ENCODE measurements at regions not wholly inside any gene's neighbourhood (a gene's known extent, or its start where the extent isn't known, plus 50 kb on each side); places are given as distances from the start of the nearest gene placed in this dataset.
"Not testable (repeated sequence)": the region's sequence is repeated elsewhere in the genome, so short reads cannot be mapped to it uniquely, and the experiment has no call there.

- not testable (repeated sequence) for DNase-seq (ENCODE audit: low read depth in 2 of 3, low spot score in 2 of 3)
These were observed 76.8 kb upstream of the DST start for GRCh38 chr6:56719315-56720058.

DNA sequence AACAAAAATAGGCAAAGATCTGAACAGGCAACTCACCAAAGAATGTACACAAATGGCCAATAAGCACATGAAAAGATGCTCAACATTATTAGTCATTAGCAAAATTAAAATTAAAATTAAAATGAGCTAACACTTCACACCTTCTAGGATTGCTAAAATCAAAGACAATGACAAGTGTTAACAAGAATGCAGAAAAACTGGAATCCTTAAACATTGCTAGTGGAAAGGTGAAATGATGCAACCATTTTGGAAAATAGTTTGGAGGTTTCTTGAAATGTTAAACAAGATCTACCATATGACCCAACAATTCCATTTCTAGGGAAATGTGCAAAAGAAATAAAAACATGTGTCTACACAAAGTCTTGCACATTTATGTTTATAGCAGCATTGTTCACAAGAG is 75.5 kb upstream of the DST start:
- no peak for DNase-seq (ENCODE audit: low read depth in 2 of 3, low spot score in 2 of 3)

DNA sequence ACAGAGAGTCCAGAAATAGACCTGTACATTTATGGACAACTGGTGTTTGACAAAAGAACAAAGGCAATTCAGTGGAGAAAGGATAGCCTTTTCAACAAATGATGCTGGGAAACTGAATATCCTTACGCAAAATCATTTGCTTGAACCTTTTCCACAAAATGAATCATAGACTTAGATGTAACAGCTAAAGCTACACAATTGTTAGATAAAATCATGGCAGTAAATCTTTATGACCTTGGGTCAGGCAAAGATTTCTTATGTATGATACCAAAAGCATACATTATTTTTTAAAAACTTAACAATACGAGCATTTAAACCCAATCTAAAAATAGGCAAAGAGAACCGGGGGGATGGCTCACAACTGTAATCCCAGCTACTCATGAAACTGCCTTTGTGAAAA is 73.5 kb upstream of the DST start:
- DNase-seq (ENCODE audit: low read depth in 2 of 3, low spot score in 2 of 3): no peak

DNA sequence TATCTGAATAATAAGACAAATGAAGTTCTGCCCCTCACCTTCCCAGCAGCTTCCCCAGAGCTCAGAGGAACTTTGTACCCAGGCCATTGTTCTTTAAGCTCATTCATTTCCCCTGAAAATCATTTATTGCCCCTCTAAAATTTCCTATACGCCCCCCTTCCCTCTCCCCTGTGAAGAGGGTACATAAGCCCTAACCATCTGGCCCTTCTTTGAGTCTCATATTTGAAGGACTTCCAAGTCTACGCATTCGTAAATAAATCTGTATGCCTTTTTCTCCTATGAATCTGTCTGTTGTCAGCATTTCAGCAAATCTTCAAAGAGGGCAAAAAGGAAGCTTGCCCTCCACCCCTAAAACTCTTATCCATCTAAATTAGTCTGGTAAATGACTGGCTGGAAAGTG is 73.1 kb upstream of the DST start:
- DNase-seq (ENCODE audit: low read depth in 2 of 3, low spot score in 2 of 3): no peak

DNA sequence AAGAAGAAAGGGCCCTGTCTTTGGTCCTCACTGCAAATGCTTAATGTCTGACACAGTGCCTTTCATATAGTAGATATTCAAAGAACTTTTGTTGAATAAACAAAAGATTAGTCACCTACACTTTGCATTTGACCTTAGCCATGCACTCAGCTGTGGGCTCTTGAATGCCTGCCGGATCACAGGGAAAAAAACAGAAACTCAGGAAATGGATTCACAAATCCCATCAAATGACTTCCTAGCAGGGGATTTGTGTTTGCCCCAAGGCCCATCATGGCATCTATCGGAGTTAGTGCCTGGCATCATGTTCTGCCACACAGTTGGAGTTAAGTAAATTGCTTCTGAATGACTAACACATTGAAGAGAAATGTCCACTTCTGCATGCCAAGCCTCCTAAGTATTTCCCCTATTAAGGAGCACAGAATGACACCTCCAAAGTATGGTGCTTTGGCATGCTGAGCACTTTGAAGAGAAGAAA is 72.3 kb upstream of the DST start:
- DNase-seq (ENCODE audit: low read depth in 2 of 3, low spot score in 2 of 3): no peak

- no peak for DNase-seq (ENCODE audit: low read depth in 2 of 3, low spot score in 2 of 3)
These were observed 71.6 kb upstream of the DST start for GRCh38 chr6:56714273-56714672.

GRCh38 chr6:56713254-56713672 is 70.6 kb upstream of the DST start:
- DNase-seq (ENCODE audit: low read depth in 2 of 3, low spot score in 2 of 3): no peak

DNA sequence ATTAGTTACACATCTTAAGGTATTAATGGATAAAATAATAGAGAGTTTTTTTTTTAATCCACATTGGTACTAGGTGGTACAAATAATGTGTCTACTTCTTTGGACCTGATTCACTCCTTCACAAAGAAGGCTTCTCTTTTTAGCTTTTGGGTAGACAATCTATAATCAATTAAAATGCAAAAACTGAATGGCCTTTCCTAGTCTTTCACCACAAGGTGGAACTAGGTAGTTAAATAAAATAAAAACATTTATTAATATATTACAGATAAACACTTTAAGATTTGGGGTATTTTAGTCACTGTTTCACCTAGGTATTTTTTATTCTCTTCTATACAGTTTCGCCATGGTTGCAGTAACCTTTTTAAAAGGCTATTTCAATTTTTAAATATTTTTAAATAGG is 68.3 kb upstream of the DST start:
- DNase-seq (ENCODE audit: low read depth in 2 of 3, low spot score in 2 of 3): no peak

DNA sequence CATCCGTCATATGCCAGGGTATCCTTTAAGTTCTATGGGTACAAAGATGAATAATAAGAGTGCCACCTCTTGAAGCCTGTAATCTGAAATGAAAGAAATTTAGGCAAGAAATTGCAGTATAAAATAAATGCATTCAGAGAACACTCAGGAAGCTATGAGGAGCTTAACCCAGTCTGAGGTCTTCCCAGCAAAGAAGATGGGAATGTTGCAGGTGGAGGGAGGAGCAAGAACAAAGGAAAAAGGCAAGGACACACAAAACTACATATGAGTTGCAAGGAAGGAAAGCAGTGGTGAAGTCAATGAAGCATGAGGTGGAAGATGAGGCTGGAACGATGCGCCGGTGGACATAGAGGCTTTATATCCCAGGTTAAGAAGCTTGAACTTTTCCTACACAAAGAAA is 67.0 kb upstream of the DST start:
- no peak for DNase-seq (ENCODE audit: low read depth in 2 of 3, low spot score in 2 of 3)

DNA sequence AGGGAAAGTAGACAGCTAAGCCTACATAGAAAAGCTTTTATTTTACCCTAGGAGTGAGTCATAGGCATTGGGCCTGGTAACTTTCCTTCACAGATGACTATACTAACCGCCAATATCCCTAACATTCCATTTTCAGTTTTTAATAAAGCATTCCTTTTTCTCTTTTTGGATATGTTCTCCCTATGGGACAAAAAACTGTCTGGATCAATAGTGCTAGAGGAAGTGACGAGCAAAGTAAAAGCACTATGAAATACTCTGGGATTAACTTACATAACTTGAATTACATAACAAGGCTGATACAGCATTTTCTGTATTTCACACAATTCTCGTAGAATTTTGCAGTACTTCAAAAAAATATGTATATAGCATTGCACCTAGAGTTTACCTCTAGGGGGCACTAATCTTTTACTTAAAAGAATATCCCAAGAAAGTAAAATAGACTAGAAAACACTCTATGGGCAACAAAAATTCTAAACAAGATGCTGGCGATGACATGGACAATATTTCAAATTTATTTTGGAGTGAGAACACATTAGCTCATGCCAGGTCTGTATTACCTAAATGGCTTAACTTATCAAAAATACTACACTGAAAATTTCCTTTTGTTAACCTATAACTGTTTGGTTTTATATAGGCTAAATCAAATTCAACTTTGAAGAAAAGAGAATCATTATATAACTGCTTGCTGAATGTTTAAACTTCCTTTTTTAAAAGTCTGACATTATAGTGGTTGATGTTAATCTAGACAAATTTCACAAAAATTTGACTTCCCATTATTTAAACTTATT is 66.3 kb upstream of the DST start:
- no peak for DNase-seq (ENCODE audit: low read depth in 2 of 3, low spot score in 2 of 3)

- DNase-seq (ENCODE audit: low read depth in 2 of 3, low spot score in 2 of 3): no peak
These were observed 64.5 kb upstream of the DST start for GRCh38 chr6:56706981-56707726.

GRCh38 chr6:56699066-56699654 is 56.5 kb upstream of the DST start:
- DNase-seq (ENCODE audit: low read depth in 2 of 3, low spot score in 2 of 3): no peak

- DNase-seq (ENCODE audit: low read depth in 2 of 3, low spot score in 2 of 3): no peak
These were observed 53.0 kb upstream of the DST start for GRCh38 chr6:56695702-56696101.

GRCh38 chr6:56694002-56694401 is 51.3 kb upstream of the DST start:
- no peak for DNase-seq (ENCODE audit: low read depth in 2 of 3, low spot score in 2 of 3)

DNA sequence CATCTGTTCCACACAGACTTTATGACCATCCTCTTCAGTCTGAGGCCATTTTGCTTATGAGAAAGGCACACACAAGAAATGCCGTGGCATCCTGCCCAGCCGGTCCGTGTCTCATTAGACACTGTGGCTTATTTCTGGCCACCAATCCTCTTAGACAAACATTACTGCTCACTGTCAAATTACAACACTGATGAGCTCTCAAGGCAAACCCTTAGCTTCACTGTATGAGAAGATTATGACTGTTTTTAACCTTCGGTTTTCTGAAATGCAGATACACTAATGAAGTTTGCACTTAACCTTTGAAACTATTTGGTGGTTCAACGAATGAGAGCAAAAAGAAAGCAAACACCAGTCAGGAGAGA is 50.5 kb upstream of the DST start:
- no peak for DNase-seq (ENCODE audit: low read depth in 2 of 3, low spot score in 2 of 3)

DNA sequence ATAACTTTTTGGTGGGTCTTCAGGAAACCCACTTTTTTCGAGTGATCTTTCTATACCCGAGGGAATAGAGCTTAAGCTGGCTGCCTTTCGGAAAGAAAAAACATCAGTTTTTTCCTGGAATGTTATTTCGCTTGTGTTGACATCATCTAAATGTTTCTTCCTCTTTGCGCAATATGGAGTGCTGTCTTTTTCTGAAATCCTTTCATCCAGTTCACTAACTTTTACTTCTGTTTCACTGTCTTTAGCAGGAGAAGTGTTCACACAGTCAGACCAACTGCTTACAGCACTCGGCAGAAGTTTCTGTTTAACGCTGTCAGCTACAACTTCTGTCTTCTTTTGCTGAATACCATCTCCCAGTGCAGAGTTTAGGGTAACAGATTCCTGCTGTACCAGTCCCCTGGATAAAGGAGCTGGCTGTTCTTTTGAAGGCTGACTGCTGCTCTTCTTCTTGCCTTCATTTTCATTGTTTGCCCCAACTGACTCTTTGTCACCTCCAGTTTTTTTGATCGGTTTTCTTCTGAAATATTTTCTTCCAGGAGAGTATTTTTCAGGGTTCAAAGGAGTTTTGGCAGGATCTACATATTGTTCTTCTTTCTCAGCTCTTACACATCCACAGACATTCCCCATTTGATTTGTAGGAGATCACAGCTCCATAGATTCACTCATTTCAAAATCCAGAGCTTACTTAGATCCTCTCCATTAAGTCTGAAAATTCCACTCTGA is 50.0 kb upstream of the DST start:
- DNase-seq (ENCODE audit: low read depth in 2 of 3, low spot score in 2 of 3): no peak
